ENCODE measurements at regions not wholly inside any gene's neighbourhood (a gene's known extent, or its start where the extent isn't known, plus 50 kb on each side); places are given as distances from the start of the nearest gene placed in this dataset.

GRCh38 chr4:22901631-22902030 is 208.9 kb downstream of the GBA3 start:
- TF ChIP-seq EZH2 (IDR thresholded peaks at IDR 0.05; ENCODE audit: low read length, unreplicated experiment) (no peak), CTCF (conservative IDR thresholded peaks at IDR 0.05; ENCODE audit: low read depth, low read length) (no peak), EZH2phosphoT487 (IDR thresholded peaks at IDR 0.05; ENCODE audit: borderline replicate concordance, low read length) (no peak)

Measured in PC-3 (cell line).